GM21423 (cell line): ENCODE measurements at regions not wholly inside any gene's neighbourhood (a gene's known extent, or its start where the extent isn't known, plus 50 kb on each side); places are given as distances from the start of the nearest gene placed in this dataset.

Source experiments
- ATAC-seq: cut with Tn5 transposase; IDR thresholded peaks from one replicate; pipeline ENCODE4 v1.9.1; 2021; ENCODE audit warnings: mild to moderate bottlenecking, moderate library complexity; ENCODE audit not compliant: unreplicated experiment

DNA sequence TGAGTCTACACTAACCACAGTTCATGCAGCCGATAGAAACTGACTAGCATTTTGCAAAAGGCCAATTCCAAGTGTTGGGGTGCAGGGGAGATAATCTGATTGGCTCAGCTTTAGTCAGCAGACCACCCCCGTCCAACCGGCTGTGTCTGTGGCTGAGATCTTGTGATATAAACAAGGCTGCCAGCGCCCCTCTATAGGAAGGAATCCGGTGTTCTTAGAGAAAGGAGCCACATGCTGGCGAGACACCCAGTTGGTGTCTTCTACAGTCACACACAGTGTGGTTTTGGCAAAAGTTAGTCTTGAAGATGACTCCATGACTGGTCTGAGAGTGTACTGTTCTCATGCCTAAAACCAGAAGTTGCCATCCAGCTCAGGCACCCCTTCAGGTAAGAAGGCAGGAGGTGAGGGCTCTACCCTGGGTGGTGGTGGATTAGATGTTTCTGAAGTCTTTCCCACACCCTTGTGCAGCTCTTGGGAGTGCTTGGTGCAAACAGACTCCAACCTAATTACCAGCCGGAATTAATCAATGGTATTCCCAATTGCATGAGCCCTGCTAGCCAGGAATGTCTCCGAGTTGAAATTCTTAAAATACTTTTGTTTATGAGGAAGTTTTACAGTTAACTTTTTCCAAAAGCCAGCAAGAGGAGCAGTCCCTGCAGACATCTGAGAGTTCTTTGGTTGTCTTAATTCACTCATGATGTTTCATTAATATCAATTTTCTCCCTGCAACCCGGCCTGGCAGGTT is 172.3 kb upstream of the IRX6 start:
- ATAC-seq, result no peak

GRCh38 chr16:55152875-55153390 is 171.1 kb upstream of the IRX6 start:
- ATAC-seq, result no peak

- ATAC-seq, result no peak
These were observed 169.7 kb upstream of the IRX6 start for GRCh38 chr16:55154262-55154661.

GRCh38 chr16:55154956-55155355 is 169.0 kb upstream of the IRX6 start:
- ATAC-seq, result no peak

DNA sequence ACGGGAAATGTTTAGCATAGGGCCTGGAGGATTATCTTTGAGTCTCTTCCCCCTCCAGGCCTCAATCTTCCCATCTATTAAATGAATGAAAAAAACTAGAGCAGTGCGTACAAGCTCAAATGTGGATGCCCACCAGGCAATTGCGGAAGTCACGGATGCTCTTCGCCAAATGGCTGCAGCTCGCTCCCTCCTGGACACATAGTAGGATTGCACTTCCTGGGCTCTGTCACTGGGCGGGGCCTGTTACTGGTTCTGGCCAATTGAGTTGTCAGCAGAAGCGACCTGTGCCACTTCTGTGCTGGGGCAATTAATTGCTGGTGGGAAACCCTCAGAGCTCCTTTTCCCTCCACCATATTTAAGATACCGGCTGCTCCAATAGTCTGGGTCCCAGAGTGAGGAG is 168.2 kb upstream of the IRX6 start:
- ATAC-seq, result no peak

DNA sequence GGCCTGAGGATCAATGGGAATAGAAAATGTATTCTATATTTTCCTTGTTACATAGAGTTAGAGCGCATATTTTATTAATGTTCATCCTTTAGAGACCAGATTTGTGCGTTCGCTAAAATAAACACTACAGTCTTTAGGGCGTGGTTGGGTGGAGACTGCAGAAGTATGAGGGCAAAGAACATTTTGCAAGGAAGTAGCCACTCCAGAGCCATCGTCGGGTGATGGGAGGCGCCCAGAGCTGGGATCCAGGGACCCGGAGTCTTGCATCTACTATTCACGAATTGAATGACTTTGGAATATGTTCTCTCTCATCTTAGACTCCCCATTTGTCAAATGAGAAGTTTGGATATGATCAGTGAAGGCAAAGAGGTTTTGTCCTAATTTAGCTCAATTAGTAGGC is 154.2 kb upstream of the IRX6 start:
- no peak for ATAC-seq

GRCh38 chr16:55171241-55171640 is 152.8 kb upstream of the IRX6 start:
- no peak for ATAC-seq

- no peak for ATAC-seq
These were observed 148.6 kb upstream of the IRX6 start for GRCh38 chr16:55175389-55175788.

- no peak for ATAC-seq
These were observed 147.1 kb upstream of the IRX6 start for GRCh38 chr16:55176901-55177300.

DNA sequence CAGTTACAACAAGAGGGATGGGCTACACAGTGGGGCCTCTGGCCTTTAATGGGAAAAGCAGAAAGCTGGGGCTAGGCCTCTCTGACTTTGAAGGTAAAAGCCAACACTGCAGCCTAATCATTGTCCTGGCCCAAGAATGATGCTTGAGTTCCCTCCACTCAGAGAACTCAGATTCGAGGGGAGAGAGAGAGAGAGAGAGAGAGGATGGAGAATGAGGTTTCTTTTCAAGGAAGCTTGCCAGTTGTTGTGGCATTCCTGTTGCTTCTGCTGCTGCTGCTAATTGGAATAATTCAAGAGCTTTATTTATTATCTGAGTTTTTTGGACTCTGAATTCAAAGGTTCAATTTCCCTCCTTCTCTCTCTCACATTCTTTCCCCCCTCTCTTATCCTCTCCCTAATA is 144.6 kb upstream of the IRX6 start:
- ATAC-seq, result no peak

DNA sequence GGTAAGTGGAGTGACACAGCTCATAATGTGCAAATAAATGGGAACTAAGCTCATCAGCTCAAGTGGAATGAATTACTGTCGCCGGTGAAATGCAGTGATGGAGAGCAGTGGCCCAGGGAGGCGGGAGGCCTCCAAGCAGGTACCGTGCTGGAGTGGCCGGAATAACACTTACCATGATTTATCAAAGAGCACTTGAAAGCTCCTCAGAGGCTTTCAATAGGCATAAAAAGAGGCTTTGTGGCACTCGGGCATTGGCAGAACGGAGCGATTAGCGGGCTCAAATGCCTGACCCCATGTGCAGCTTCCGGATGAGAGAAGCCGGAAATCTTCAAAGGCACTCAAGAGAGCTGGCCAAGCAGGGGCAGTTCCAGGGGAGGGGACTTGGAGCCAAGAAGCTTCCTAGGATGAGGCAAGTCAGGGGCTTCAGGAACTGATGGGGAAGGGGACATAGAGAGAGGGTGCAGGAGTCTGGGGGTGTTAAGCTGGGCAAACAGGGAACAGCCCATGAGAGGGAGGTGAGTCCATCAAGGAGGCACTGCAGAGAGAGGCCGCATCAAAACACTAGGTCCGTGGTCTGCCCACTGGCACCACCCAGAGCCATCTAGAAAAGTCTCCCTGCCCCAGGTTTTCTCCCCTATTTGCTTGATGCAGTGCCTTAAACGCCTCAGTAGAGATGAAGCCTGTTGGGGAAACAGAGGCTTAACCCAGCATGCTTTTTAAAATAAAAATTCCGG is 144.0 kb upstream of the IRX6 start:
- ATAC-seq, result no peak

GRCh38 chr16:55184052-55184451 is 140.0 kb upstream of the IRX6 start:
- ATAC-seq, result no peak

DNA sequence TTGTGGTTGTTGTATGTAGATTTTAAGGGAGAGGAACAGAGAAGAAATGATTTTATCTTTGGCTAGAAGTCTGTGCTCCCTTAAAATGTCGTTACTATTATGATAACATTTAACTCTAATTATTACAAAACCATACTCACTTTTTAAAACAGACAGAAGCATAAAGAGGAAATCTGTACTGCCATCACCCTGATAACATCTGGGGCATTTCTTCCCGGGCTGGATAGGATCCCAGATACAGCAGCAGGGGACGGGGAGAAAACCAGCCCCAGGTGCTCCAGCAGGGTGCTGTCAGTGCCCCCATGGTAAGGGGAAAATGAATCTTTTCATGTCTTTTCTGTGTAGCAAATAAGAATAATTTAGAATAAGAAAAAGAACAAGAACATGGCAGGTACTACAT is 139.4 kb upstream of the IRX6 start:
- ATAC-seq, result no peak

DNA sequence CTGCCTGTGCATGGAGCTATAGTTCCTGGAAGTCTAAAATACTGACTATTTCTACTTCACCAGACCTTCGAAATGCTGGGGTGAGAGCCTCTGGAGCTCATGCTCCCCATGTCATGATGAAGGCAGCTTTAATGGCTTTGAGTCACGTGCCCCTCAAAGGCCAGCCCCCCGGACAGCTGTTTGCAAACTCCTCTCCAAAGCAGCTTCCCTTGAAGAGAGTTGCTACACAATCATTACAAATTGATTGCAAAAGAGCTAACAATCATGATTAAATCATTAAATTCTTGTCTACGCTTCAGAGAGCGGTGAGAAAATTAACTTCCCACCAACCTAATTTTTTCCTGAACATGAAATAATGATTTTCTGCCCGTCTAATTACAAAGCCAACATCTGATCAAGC is 134.8 kb upstream of the IRX6 start:
- ATAC-seq, result no peak

- ATAC-seq, result no peak
These were observed 134.0 kb upstream of the IRX6 start for GRCh38 chr16:55189682-55190636.

DNA sequence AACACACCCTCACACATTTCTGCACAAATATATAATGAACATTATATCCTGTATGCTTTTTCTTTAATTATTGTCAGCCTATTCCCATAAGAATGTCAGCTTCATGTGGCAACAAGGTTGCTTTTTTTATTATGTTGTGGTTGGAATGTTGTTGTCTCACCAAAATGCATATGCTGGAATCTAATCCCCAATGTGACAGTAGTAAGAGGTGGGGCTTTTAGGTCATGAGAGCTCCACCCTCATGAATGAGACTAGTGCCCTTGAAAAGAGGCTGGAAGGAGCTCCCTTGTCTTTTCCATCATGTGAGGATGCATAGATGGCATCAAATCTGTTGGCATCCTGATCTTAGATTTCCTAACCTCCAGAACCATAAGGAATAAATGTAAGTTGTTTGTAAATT is 131.3 kb upstream of the IRX6 start:
- ATAC-seq, result no peak

- ATAC-seq, result no peak
These were observed 120.4 kb upstream of the IRX6 start for GRCh38 chr16:55203570-55203969.

GRCh38 chr16:55204069-55204468 is 119.9 kb upstream of the IRX6 start:
- ATAC-seq, result no peak

GRCh38 chr16:55204923-55205322 is 119.1 kb upstream of the IRX6 start:
- no peak for ATAC-seq

DNA sequence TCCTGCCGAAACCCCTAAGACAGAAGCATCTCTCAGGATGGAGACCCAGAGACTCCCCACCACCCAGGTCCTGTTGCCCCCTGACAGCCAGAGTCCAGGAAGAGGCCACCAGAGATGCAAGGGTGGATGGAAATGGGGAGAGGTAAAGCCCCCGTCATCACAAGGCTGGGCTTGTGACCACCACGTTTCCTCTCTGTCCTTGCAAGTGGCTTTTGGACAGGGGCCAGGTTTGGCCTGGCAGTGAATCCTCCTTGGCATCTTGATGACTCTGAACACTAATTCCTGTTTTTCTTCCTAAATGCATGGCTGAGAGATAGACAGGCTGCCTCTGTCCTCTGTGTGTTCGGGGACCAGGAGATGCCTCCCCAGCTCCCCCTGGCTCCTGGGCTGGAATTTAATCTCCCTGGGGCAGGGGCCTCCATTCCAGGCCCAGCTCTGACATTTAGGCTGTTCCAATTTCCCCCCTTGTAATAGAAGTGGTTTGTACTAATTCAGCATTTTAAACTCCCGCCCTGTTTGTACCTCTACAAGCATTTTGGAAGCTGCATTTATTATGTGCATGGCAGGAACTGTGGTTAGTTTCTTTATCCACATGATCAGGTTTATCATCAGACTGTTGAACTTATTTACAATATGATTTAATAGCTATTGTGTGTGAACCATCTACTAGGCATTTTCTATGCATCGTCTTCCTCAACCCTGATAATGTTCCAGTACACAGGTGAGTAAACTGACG is 116.1 kb upstream of the IRX6 start:
- no peak for ATAC-seq

DNA sequence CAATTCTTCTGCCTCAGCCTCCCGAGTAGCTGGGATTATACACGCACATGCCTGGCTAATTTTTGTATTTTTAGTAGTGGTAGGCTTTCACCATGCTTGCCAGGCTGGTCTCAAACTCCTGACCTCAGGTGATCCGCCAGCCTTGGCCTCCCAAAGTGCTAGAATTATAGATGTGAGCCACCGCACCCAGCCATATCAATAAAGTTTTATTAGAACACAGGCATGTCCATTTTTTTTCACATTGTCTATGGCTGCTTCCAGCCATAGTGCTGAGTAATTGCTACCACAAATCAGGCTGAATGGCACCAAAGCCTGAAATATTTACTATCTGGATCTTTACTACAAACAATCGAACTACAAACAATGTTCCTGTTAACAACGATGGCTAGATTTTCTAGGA is 114.4 kb upstream of the IRX6 start:
- ATAC-seq, result no peak
